GM12878 (cell line): ENCODE measurements at regions not wholly inside any gene's neighbourhood (a gene's known extent, or its start where the extent isn't known, plus 50 kb on each side); places are given as distances from the start of the nearest gene placed in this dataset.

ENCODE experiments used
- ATAC-seq: fragments of 200-7000 bp; cut with Tn5 transposase; 3 replicates; pipeline ENCODE4 v1.9.1; 2020; ENCODE audit warnings: mild to moderate bottlenecking, moderate library complexity
- BruUV-seq: library from RNA; stranded (reverse); fragments of 400-500 nt; replicated peaks from 2 replicates; lab custom pipeline; 2021; lab: Mats Ljungman, UMichigan
- CTCF ChIA-PET: fragments of 300-600 bp; sonication (Branson Sonifier 250); formaldehyde crosslinking; extraction: SDS; loops from one replicate; lab custom pipeline; 2021; ENCODE audit warnings: inconsistent platforms; lab: Yijun Ruan, JAX
- POLR2A ChIA-PET: fragments of 350-600 bp; formaldehyde crosslinking; extraction: SDS; loops from one replicate; lab custom pipeline; 2021; ENCODE audit warnings: inconsistent platforms; lab: Charles Lee
- RAD21 ChIA-PET: fragments of 300-600 bp; sonication (Branson Sonifier 250); formaldehyde crosslinking; loops from one replicate; lab custom pipeline; 2023; ENCODE audit warnings: antibody characterized with exemption; ENCODE audit not compliant: unreplicated experiment; lab: Charles Lee
- SMC1A ChIA-PET: fragments of 300-600 bp; sonication (Branson Sonifier 250); formaldehyde crosslinking; loops from one replicate; lab custom pipeline; 2023; ENCODE audit not compliant: unreplicated experiment, uncharacterized antibody; lab: Charles Lee
- DNase-seq: peaks from one replicate; pipeline ENCODE4 v3.0.0-alpha.2; 2011; ENCODE audit warnings: low read depth, low spot score
- FAIRE-seq: peaks from 3 replicates; lab custom pipeline; 2011; peaks lifted over from hg19 to GRCh38; lab: Jason Lieb, UNC
- H2AFZ ChIP-seq: 2 replicates; pipeline ENCODE4 v1.6.0; 2011; ENCODE audit warnings: low read depth, low read length, control low read depth; ENCODE audit not compliant: control insufficient read depth
- H3K27ac ChIP-seq: 2 replicates; pipeline ENCODE4 v1.5.1; 2011; ENCODE audit warnings: control low read depth; ENCODE audit not compliant: control insufficient read depth, insufficient read depth
- H3K27me3 ChIP-seq, 2 experiments: replicated peaks in 1 of 2; 2 replicates each; pipeline versions ENCODE4 v1.6.0 to v1.6.1; 2011; ENCODE audit warnings: low read length in 1 of 2; ENCODE audit not compliant: control insufficient read depth in 2 of 2, insufficient read depth in 2 of 2
- H3K36me3 ChIP-seq, 2 experiments: 2 replicates each; pipeline ENCODE4 v1.5.1; 2011; ENCODE audit warnings: low read length in 1 of 2; ENCODE audit not compliant: control insufficient read depth in 2 of 2, insufficient read depth in 2 of 2
- H3K4me1 ChIP-seq: 2 replicates; pipeline ENCODE4 v1.6.1; 2011; ENCODE audit warnings: mild to moderate bottlenecking, low read length, moderate library complexity, mixed read lengths; ENCODE audit not compliant: control insufficient read depth, insufficient read depth
- H3K4me2 ChIP-seq: 2 replicates; pipeline ENCODE4 v1.6.0; 2011; ENCODE audit warnings: control low read depth; ENCODE audit not compliant: control insufficient read depth, insufficient read depth
- H3K4me3 ChIP-seq: fragments of 200-600 bp; sonication (generic); 2 replicates; pipeline ENCODE4 v1.5.1; 2016
- H3K79me2 ChIP-seq: 2 replicates; pipeline ENCODE4 v1.6.0; 2011; ENCODE audit warnings: low read length; ENCODE audit not compliant: control insufficient read depth, insufficient read depth
- H3K9ac ChIP-seq: 2 replicates; pipeline ENCODE4 v1.8.0; 2011; ENCODE audit warnings: low read length, control low read depth, mixed read lengths; ENCODE audit not compliant: control insufficient read depth, insufficient read depth
- H3K9me3 ChIP-seq: replicated peaks from 3 replicates; pipeline ENCODE4 v1.5.1; 2011; ENCODE audit warnings: mild to moderate bottlenecking, low read length; ENCODE audit not compliant: control insufficient read depth, insufficient read depth
- H4K20me1 ChIP-seq: 2 replicates; pipeline ENCODE4 v1.6.0; 2011; ENCODE audit not compliant: control insufficient read depth, insufficient read depth
- ASH2L ChIP-seq: fragments of 300-600, 200-600 bp; sonication (generic); IDR thresholded peaks from 2 replicates; pipeline ENCODE4 v1.6.1; 2017; ENCODE audit warnings: low read depth, mild to moderate bottlenecking, borderline replicate concordance
- BACH1 ChIP-seq: fragments of 450-650 bp; IDR thresholded peaks from 2 replicates; pipeline ENCODE4 v1.6.1; 2017; ENCODE audit warnings: mild to moderate bottlenecking, borderline replicate concordance
- BMI1 ChIP-seq: fragments of 450-650 bp; IDR thresholded peaks from 2 replicates; pipeline ENCODE4 v1.6.1; 2016; ENCODE audit warnings: mild to moderate bottlenecking, moderate library complexity, borderline replicate concordance
- CTCF ChIP-seq, 3 experiments: IDR thresholded peaks in 2 of 3; conservative IDR thresholded peaks in 1 of 3; 2 replicates each; pipeline ENCODE4 v1.5.1; 2011; ENCODE audit warnings: low read depth in 3 of 3, low read length in 3 of 3, mild to moderate bottlenecking in 3 of 3, control low read depth in 2 of 3, moderate library complexity in 2 of 3, inconsistent platforms in 1 of 3, mixed read lengths in 1 of 3; ENCODE audit not compliant: control insufficient read depth in 2 of 3, insufficient read depth in 1 of 3; ENCODE audit errors: extremely low read depth in 1 of 3
- EGR1 ChIP-seq, 2 experiments: IDR thresholded peaks; 1 replicate in 1 of 2; 2 replicates in 1 of 2; pipeline ENCODE4 v1.6.1; 2011 to 2012; ENCODE audit warnings: low read depth in 2 of 2, low read length in 2 of 2, borderline replicate concordance in 1 of 2, mild to moderate bottlenecking in 1 of 2, moderate library complexity in 1 of 2
- IRF5 ChIP-seq: fragments of 450-650 bp; IDR thresholded peaks from 2 replicates; pipeline ENCODE4 v1.6.1; 2017; ENCODE audit warnings: borderline replicate concordance
- MEF2B ChIP-seq: fragments of 450-650 bp; IDR thresholded peaks from 2 replicates; pipeline ENCODE4 v1.6.1; 2018; ENCODE audit warnings: mild to moderate bottlenecking, moderate library complexity; ENCODE audit not compliant: partially characterized antibody, poor library complexity, severe bottlenecking
- POU2F2 ChIP-seq: IDR thresholded peaks from 3 replicates; pipeline ENCODE4 v1.6.1; 2011; ENCODE audit warnings: low read depth, mild to moderate bottlenecking, low read length, borderline replicate concordance
- RCOR1 ChIP-seq: conservative IDR thresholded peaks from 2 replicates; pipeline ENCODE4 v1.6.1; 2012; ENCODE audit warnings: low read depth, low read length, improper control_type of control experiment
- STAT3 ChIP-seq: IDR thresholded peaks from 2 replicates; pipeline ENCODE4 v1.6.1; 2011; ENCODE audit warnings: low read depth, low read length, improper control_type of control experiment
- TBL1XR1 ChIP-seq: IDR thresholded peaks from 2 replicates; pipeline ENCODE4 v1.6.1; 2012; ENCODE audit warnings: low read depth, low read length, improper control_type of control experiment
- WRNIP1 ChIP-seq: IDR thresholded peaks from 2 replicates; pipeline ENCODE4 v1.6.1; 2011; ENCODE audit warnings: low read depth, low read length, improper control_type of control experiment, borderline replicate concordance
- YBX1 ChIP-seq: fragments of 450-650 bp; IDR thresholded peaks from 2 replicates; pipeline ENCODE4 v1.6.1; 2016; ENCODE audit warnings: antibody characterized with exemption
- ZNF217 ChIP-seq: fragments of 450-650 bp; IDR thresholded peaks from 2 replicates; pipeline ENCODE4 v1.6.1; 2017; ENCODE audit warnings: antibody characterized with exemption, mild to moderate bottlenecking
- WGBS: methylation state at CpG from one replicate; pipeline ENCODE4 v1.1.6; 2016; ENCODE audit warnings: low lambda C conversion rate; ENCODE audit not compliant: insufficient replicate concordance, insufficient coverage; ENCODE audit errors: missing lambda C conversion rate; 5-methylcytosine and 5-hydroxymethylcytosine counted together
- in situ Hi-C: fragments of 300-500 bp; cut with MboI; formaldehyde crosslinking; loops from 9 replicates; pipeline ENCODE4 v1.14.3; 2018; ENCODE audit warnings: mixed read lengths
- intact Hi-C: fragments of 100-400 bp; cut with micrococcal nuclease; formaldehyde crosslinking; loops from one replicate; pipeline ENCODE4 v1.14.2; 2022; ENCODE audit not compliant: unreplicated experiment
- TF ChIP-seq, protein P1 (sequence below): IDR thresholded peaks from 2 replicates; pipeline ENCODE4 v1.6.1; 2011; ENCODE audit warnings: mild to moderate bottlenecking, low read depth, low read length, moderate library complexity; ENCODE audit not compliant: insufficient replicate concordance
- TF ChIP-seq, protein P2 (sequence below): IDR thresholded peaks from 2 replicates; pipeline ENCODE4 v1.6.1; 2011; ENCODE audit warnings: borderline replicate concordance, low read depth, mild to moderate bottlenecking, moderate library complexity, mixed read lengths, low read length; ENCODE audit not compliant: insufficient read depth; ENCODE audit errors: extremely low read length

- H4K20me1 ChIP-seq: no peaks in the 10 kb centered on the region
- DNase-seq (no peak), ATAC-seq (no peak), FAIRE-seq (no peak)
- no peaks in the 10 kb centered on the region; the same call in 2 of the 3 replicates for H3K9me3 ChIP-seq
- H3K27ac ChIP-seq: no peak overlapping the region
- ChIA-PET SMC1A (no interaction called here), CTCF (no interaction called here), RAD21 (no interaction called here), POLR2A (no interaction called here)
- H3K36me3 ChIP-seq: no peaks in the 10 kb centered on the region
- no peak overlapping the region for H2AFZ ChIP-seq
- 61% methylated on average over 4 of the region's 4 CpGs for WGBS
- H3K27me3 ChIP-seq: no peaks in the 10 kb centered on the region
- no peak overlapping the region for H3K9ac ChIP-seq
- in situ Hi-C loops (no loop called here), intact Hi-C loops (no loop called here)
- H3K4me3 ChIP-seq: no peak overlapping the region
- H3K4me2 ChIP-seq: no peak overlapping the region
- H3K4me1 ChIP-seq: no peaks in the 10 kb centered on the region
- BruUV-seq: no TSS peak
- H3K79me2 ChIP-seq: no peaks in the 10 kb centered on the region
- TF ChIP-seq ZNF217 (no peak), TBL1XR1 (no peak), STAT3 (no peak), MEF2B (no peak), RCOR1 (no peak), EGR1 (IDR thresholded peaks at IDR 0.05; ENCODE audit: borderline replicate concordance in 1 of 2, low read depth in 2 of 2, low read length in 2 of 2) (no peak), YBX1 (no peak), ASH2L (no peak), WRNIP1 (no peak), POU2F2 (no peak), CTCF (IDR thresholded peaks at IDR 0.05 in 2 of 3, conservative IDR thresholded peaks at IDR 0.05 in 1 of 3; ENCODE audit: control insufficient read depth in 2 of 3, extremely low read depth in 1 of 3, insufficient read depth in 1 of 3, low read depth in 3 of 3, low read length in 3 of 3) (no peak), IRF5 (no peak), BACH1 (no peak), BMI1 (no peak)
- TF ChIP-seq, protein P1, sequence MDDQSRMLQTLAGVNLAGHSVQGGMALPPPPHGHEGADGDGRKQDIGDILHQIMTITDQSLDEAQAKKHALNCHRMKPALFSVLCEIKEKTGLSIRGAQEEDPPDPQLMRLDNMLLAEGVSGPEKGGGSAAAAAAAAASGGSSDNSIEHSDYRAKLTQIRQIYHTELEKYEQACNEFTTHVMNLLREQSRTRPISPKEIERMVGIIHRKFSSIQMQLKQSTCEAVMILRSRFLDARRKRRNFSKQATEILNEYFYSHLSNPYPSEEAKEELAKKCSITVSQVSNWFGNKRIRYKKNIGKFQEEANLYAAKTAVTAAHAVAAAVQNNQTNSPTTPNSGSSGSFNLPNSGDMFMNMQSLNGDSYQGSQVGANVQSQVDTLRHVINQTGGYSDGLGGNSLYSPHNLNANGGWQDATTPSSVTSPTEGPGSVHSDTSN: no peak
- TF ChIP-seq, protein P2, sequence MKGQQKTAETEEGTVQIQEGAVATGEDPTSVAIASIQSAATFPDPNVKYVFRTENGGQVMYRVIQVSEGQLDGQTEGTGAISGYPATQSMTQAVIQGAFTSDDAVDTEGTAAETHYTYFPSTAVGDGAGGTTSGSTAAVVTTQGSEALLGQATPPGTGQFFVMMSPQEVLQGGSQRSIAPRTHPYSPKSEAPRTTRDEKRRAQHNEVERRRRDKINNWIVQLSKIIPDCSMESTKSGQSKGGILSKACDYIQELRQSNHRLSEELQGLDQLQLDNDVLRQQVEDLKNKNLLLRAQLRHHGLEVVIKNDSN: no peak
Measured at GRCh38 chr15:81941479-81941878, 104.3 kb downstream of the MEX3B start.
